ENCODE measurements at regions not wholly inside any gene's neighbourhood (a gene's known extent, or its start where the extent isn't known, plus 50 kb on each side); places are given as distances from the start of the nearest gene placed in this dataset.

DNA sequence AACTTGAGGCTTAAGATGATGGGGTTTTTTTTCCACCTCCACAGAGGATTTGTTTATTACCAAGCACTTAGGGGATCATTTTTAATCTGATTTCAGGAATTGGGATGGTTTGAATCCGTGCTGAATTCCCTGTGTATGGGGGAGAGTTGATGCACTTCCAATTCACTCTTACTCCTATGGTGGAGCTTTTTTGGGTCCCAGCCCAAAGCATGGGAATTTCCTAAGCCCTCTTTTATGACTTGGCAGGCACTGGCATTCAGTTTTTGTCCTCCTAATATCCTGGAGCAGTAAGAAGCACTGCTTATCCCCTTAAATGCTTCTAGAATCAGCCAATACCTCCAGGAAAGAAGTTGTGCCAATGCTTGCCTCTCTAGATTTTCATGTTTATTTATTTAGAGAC lies 78.7 kb downstream of the HYCC1 start:
- Mint-ChIP-seq H3K9me3 (no peaks in the 10 kb centered on the region), H3K27me3 (peaks cover 1% of the 10 kb centered on the region), H3K36me3 (ENCODE audit: low read depth) (peaks cover 8% of the 10 kb centered on the region), H3K27ac (no peak overlapping the region), H3K4me1 (ENCODE audit: low read depth) (no peaks in the 10 kb centered on the region), H3K4me3 (no peak overlapping the region)
- intact Hi-C loops (cut with micrococcal nuclease): no loop called here

DNA sequence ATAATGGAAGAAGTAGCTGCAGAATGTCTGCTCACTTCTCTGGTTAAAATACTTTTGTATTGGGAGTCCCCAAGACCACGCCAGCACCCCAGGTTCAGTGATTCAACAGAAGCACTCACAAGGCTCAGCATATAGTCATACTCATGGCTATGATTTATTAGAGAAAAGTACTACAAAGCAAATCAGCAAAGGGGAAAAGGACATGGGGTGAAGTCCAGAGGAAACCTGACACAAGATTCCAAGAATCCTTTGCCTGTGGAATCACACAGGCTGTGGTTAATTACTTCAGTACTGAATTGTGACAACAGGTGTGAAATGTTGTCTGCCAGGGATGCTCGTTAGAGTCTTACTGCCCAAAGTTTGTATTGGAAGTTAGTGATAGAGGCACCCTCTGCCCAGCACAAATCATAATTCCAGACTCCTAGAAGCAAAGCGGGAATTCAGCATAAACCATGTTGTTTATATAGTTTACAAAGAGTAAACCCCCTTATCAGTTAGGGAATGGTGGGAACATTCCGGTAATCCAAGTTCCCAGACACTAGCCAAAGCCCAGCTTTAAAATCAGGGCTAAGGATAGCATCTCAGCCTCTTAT lies 79.4 kb downstream of the HYCC1 start:
- no peaks in the 10 kb centered on the region for H3K9me3 Mint-ChIP-seq
- peaks cover 6% of the 10 kb centered on the region for H3K36me3 Mint-ChIP-seq (ENCODE audit: low read depth)
- no peak overlapping the region for H3K27ac Mint-ChIP-seq
- intact Hi-C loops (cut with micrococcal nuclease): no loop called here
- no peak overlapping the region for H3K4me3 Mint-ChIP-seq
- no peaks in the 10 kb centered on the region for H3K4me1 Mint-ChIP-seq (ENCODE audit: low read depth)
- peaks cover 1% of the 10 kb centered on the region for H3K27me3 Mint-ChIP-seq

DNA sequence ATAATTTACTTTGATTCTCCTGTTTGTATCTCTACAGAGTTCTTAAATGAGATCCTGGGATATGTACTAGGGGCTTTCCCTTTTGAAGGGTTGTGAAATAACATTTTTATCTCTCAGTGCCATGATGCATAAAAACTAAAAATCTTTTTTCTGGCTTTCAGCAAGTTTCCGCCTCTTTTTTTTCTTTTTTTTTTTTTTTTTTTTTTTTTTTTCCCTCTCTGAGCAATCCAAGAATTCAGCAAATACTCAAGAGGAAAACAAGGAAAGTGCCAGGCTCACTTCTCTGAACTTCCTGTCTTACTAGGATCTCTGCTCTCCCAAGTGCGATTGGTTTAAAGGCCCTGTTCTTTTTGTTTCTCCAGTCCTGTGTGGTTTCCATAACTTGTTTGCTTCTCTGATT lies 79.9 kb downstream of the HYCC1 start:
- Mint-ChIP-seq H3K4me3 (no peak overlapping the region), H3K27ac (no peak overlapping the region), H3K27me3 (peaks cover 1% of the 10 kb centered on the region), H3K4me1 (ENCODE audit: low read depth) (no peaks in the 10 kb centered on the region), H3K36me3 (ENCODE audit: low read depth) (peaks cover 6% of the 10 kb centered on the region), H3K9me3 (no peaks in the 10 kb centered on the region)
- intact Hi-C loops (cut with micrococcal nuclease): no loop called here

DNA sequence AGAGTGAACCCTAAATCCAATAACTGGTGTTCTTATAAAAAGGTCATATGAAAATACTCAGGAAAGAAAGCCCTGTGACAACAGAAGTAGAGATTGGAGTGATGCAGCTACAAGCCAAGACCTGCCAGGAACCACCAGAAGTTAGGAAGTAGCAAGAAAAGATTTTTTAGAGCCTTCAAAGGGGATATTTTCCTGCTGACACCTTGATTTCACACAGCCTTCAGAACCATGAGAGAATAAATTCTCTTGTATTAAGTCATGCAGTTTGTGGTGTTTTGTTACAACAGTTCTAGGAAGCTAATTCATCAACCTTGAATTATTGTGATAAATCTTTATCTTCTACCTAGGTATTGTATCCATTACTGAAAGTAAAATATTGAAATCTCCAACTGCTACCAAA lies 81.0 kb downstream of the HYCC1 start:
- Mint-ChIP-seq H3K36me3 (ENCODE audit: low read depth) (peaks cover 6% of the 10 kb centered on the region), H3K4me1 (ENCODE audit: low read depth) (no peaks in the 10 kb centered on the region), H3K4me3 (no peak overlapping the region), H3K27me3 (peaks cover 1% of the 10 kb centered on the region), H3K27ac (no peak overlapping the region), H3K9me3 (no peaks in the 10 kb centered on the region)
- intact Hi-C loops (cut with micrococcal nuclease): no loop called here

DNA sequence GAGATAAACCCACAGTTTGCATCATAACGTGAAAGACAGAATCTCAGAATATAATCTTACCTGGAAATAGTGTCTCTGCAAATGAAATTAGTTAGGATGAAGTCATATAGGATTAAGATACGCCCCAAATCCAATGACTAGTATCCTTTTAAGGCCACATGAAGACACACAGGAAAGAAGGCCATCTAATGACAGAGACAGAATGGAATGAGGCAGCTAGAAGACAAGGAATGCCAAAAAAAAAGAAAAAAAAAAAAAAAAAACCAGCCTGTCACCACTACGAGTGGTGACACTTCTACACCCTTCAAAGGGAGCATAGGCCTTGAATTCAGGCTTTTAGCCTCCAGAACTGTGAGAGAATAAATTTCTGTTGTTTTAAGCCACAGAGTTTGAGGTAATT lies 82.9 kb downstream of the HYCC1 start:
- H3K27ac Mint-ChIP-seq: no peak overlapping the region
- no peaks in the 10 kb centered on the region for H3K4me1 Mint-ChIP-seq (ENCODE audit: low read depth)
- no peaks in the 10 kb centered on the region for H3K9me3 Mint-ChIP-seq
- intact Hi-C loops (cut with micrococcal nuclease): no loop called here
- H3K36me3 Mint-ChIP-seq (ENCODE audit: low read depth): no peaks in the 10 kb centered on the region
- H3K4me3 Mint-ChIP-seq: no peak overlapping the region
- H3K27me3 Mint-ChIP-seq: peaks cover 1% of the 10 kb centered on the region

DNA sequence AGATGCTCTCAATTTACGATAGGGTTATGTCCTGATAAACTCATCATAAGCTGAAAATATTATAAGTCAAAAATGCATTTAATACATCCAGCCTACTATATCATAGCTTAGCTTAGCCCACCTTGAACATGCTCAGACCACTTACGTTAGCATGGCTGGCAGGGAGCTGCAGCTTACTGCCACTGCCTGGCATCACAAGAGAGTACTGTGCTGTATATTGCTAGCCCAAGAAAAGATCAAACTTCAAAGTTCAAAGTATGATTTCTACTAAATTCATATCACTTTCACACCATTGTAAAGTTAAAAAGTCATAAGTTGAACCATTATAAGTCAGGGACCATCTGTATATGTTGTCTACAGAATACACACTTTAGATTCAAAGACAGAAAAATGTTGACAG lies 91.6 kb downstream of the HYCC1 start:
- H3K4me1 Mint-ChIP-seq (ENCODE audit: low read depth): no peaks in the 10 kb centered on the region

DNA sequence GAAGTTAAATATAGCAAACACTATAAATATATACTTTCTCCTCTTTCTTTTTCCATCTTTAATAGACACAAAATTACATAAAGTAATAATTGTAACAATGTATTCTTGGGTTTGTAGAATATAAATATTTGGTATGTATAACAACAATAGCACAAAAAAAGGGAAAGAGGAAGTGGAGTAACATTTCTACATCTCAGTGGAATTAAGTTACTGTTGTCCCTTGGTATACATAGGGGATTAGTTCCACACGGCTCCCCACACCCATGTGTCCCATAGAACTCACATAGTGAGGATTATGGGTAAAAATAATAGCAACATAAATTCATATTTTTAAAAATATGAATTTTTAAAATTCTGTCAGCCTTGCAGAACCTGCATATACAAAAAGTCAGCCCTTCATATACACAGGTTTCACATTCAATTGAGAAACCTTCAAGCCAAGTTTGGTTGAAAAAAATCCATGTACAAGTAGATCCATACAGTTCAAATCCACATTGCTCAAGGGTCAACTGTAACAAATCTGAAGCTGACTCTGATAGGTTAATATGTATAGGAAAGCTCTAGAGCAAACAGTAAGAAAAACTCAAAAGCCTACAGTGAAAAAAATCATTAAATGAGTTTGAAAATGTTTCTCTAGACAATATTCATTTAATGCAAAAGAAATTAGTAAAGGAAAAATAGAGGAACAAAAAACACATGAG lies 92.4 kb downstream of the HYCC1 start:
- peaks cover 20% of the 10 kb centered on the region for H3K9me3 Mint-ChIP-seq

More for the DNA sequence above, 91.6 kb downstream of the HYCC1 start:
- no peak overlapping the region for H3K27ac Mint-ChIP-seq
- no peak overlapping the region for H3K4me3 Mint-ChIP-seq
- H3K27me3 Mint-ChIP-seq: no peaks in the 10 kb centered on the region
- H3K9me3 Mint-ChIP-seq: peaks cover 20% of the 10 kb centered on the region
- peaks cover 7% of the 10 kb centered on the region for H3K36me3 Mint-ChIP-seq (ENCODE audit: low read depth)
- intact Hi-C loops (cut with micrococcal nuclease): no loop called here

DNA sequence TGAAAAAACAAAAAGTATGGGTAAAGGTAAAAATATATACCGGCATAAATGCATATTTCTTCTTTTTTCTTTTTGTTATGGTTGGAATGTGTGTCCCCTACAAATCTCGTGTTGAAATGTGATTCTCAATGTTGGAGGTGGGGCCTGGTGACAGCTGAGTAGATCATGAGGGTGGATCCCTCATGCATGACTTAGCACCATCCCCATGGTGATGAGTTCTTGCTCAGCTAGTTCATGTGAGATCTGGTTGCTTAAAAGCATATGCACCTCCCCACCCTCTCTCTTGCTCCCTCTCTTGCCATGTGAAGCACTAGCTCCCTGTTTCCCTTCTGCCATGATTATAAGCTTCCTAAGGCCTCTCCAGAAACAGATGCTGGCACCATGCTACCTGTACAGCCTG lies 93.3 kb downstream of the HYCC1 start:
- H3K9me3 Mint-ChIP-seq: peaks cover 19% of the 10 kb centered on the region
- peaks cover 7% of the 10 kb centered on the region for H3K36me3 Mint-ChIP-seq (ENCODE audit: low read depth)
- no peak overlapping the region for H3K27ac Mint-ChIP-seq
- H3K27me3 Mint-ChIP-seq: no peaks in the 10 kb centered on the region
- no peak overlapping the region for H3K4me3 Mint-ChIP-seq
- H3K4me1 Mint-ChIP-seq (ENCODE audit: low read depth): no peaks in the 10 kb centered on the region
- intact Hi-C loops (cut with micrococcal nuclease): no loop called here

More for the DNA sequence above, 92.4 kb downstream of the HYCC1 start:
- Mint-ChIP-seq H3K27ac (no peak overlapping the region), H3K27me3 (no peaks in the 10 kb centered on the region), H3K36me3 (ENCODE audit: low read depth) (peaks cover 7% of the 10 kb centered on the region), H3K4me3 (no peak overlapping the region), H3K4me1 (ENCODE audit: low read depth) (no peaks in the 10 kb centered on the region)
- intact Hi-C loops (cut with micrococcal nuclease): no loop called here

DNA sequence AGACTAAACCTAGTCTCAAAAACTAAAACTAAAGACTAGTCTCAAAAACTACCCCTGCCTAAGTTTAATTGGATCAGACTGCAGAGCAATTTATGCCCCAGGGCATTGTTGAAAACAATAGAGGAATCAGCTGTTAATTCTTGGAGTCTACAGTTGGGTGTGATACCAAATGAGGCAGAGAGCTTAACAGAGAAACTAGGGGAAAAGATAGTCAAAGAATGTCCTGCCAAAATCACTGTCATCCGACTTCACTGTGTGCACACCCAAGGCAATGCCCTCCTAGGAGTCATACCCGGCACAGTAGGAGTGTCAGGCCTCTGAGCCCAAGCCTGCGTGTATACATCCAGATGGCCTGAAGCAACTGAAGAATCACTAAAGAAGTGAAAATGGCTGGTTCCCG lies 90.5 kb upstream of the TOMM7 start:
- no peak overlapping the region for H3K27ac Mint-ChIP-seq
- no peaks in the 10 kb centered on the region for H3K27me3 Mint-ChIP-seq
- H3K36me3 Mint-ChIP-seq (ENCODE audit: low read depth): peaks cover 7% of the 10 kb centered on the region
- H3K9me3 Mint-ChIP-seq: no peaks in the 10 kb centered on the region
- intact Hi-C loops (cut with micrococcal nuclease): no loop called here
- H3K4me3 Mint-ChIP-seq: no peak overlapping the region
- no peaks in the 10 kb centered on the region for H3K4me1 Mint-ChIP-seq (ENCODE audit: low read depth)

DNA sequence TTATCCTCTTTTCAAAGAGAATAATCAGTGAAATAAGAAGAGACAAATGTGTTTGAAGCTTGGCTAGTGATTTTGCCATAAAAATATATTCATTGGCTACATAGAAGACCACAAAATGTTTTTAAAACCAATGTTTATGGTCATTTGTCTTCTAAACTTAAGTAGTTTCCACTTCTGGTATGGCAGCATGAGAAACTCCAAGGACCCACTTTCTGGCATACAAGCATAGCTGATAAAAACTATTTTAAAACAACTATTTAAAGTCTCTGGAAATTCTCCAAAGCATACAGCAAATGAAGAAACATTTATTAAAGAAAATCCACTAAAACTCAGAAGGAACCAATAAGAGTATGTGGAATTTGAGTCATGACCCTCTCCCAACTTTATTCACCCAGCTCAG lies 89.2 kb upstream of the TOMM7 start:
- no peaks in the 10 kb centered on the region for H3K9me3 Mint-ChIP-seq
- intact Hi-C loops (cut with micrococcal nuclease): no loop called here

DNA sequence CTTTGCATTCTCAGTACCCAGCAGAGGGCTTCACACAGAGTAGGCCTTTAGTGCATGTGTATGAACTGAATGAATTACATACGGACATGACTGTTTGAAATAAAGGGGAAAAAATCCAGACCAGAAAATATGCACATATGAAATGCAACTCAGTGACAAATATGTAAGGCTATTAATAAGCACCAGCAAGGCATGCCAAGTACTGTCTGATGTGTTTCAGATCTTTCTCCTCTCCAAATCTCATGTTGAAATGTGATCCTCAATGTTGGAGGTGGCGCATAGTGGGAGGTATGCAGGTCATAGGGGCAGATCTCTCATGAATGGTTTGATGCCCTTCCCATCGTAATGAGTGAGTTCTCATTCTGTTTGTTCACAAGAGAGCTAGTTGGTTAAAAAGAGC lies 87.3 kb upstream of the TOMM7 start:
- Mint-ChIP-seq H3K4me1 (ENCODE audit: low read depth) (no peaks in the 10 kb centered on the region), H3K36me3 (ENCODE audit: low read depth) (peaks cover 7% of the 10 kb centered on the region), H3K4me3 (no peak overlapping the region), H3K27ac (no peak overlapping the region), H3K9me3 (peaks cover 3% of the 10 kb centered on the region), H3K27me3 (no peaks in the 10 kb centered on the region)
- intact Hi-C loops (cut with micrococcal nuclease): no loop called here

More for the DNA sequence above, 89.2 kb upstream of the TOMM7 start:
- H3K4me3 Mint-ChIP-seq: no peak overlapping the region
- no peak overlapping the region for H3K27ac Mint-ChIP-seq
- H3K4me1 Mint-ChIP-seq (ENCODE audit: low read depth): no peaks in the 10 kb centered on the region
- no peaks in the 10 kb centered on the region for H3K27me3 Mint-ChIP-seq
- H3K36me3 Mint-ChIP-seq (ENCODE audit: low read depth): peaks cover 7% of the 10 kb centered on the region

DNA sequence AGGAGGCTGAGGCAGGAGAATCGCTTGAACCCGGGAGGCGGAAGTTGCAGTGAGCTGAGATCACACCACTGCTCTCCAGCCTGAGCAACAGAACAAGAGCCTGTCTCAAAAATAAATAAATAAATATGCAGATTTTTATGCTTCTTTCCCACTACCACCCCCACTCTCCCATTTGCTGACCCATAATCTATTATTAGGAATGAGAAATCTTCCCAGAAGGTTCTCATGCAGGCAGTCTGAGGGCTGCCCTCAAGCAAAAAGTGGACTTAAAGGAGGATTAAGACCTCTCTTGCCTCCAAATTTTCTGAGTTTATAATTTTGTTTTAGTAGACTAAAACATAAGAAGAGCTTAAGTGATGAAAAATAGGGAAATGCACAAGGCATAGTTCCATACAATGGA lies 85.2 kb upstream of the TOMM7 start:
- Mint-ChIP-seq H3K4me1 (ENCODE audit: low read depth) (no peaks in the 10 kb centered on the region), H3K36me3 (ENCODE audit: low read depth) (no peaks in the 10 kb centered on the region), H3K27me3 (no peaks in the 10 kb centered on the region), H3K27ac (no peak overlapping the region), H3K9me3 (peaks cover 9% of the 10 kb centered on the region), H3K4me3 (no peak overlapping the region)
- intact Hi-C loops (cut with micrococcal nuclease): no loop called here

DNA sequence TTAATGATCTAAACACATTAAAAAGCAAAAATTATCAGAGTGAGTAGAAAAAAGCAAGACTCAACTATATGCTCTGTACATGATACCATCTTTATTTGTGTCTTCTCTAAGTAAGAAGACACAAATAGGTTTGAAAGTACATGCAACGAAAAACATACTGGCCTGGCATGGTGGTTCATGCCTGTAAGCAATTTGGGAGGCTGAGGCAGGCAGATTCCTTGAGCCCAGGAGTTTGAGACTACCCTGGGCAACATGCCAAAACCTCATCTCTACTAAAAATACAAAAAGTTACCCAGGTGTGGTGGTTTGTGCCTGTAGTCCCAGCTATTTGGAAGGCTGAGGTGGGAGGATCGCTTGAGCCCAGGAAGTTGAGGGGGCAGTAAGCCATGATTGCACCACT lies 78.1 kb upstream of the TOMM7 start:
- Mint-ChIP-seq H3K36me3 (ENCODE audit: low read depth) (no peaks in the 10 kb centered on the region), H3K27ac (no peak overlapping the region), H3K9me3 (peaks cover 9% of the 10 kb centered on the region), H3K4me3 (no peak overlapping the region), H3K27me3 (no peaks in the 10 kb centered on the region), H3K4me1 (ENCODE audit: low read depth) (no peaks in the 10 kb centered on the region)
- intact Hi-C loops (cut with micrococcal nuclease): no loop called here

DNA sequence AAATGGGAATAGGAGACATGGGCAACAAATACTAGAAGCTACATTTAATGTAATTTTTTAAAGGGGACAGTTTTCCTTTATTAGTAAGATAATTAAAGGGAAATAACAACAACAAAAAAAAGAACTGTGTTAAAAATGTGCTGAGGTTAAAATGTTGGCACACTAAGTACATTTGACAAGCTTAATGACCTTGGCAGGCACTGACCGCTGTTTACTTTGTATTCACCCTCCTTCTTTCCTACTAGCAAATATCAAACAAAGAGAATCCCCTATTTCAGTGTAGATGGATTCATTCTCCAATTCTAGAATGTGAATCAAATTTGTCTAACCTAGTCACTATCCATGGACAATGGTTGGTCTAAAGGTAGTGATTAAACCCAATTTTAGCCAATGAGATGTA lies 77.5 kb upstream of the TOMM7 start:
- H3K27ac Mint-ChIP-seq: no peak overlapping the region
- H3K4me1 Mint-ChIP-seq (ENCODE audit: low read depth): no peaks in the 10 kb centered on the region
- intact Hi-C loops (cut with micrococcal nuclease): no loop called here
- no peak overlapping the region for H3K4me3 Mint-ChIP-seq
- H3K27me3 Mint-ChIP-seq: no peaks in the 10 kb centered on the region
- no peaks in the 10 kb centered on the region for H3K36me3 Mint-ChIP-seq (ENCODE audit: low read depth)
- peaks cover 7% of the 10 kb centered on the region for H3K9me3 Mint-ChIP-seq

DNA sequence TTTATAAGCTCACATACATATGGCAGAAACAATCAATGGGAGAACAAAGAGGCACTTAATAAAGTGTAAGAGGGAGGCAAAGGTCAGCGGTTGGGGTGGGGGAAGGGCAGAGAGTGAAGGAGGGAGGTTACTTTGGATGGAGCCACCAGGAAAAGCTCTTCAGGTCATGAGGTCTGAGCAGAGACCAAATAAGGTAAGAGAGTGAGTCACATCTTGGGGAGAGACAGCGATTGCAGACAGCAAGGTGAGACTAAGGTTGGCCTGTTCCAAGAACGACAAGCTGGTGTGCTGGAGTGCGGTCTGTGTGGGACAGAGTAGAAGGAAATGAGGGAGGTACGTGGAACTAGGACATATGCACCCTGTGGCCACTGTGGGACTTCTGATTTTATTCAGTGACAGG lies 74.3 kb upstream of the TOMM7 start:
- intact Hi-C loops (cut with micrococcal nuclease): no loop called here
- no peaks in the 10 kb centered on the region for H3K36me3 Mint-ChIP-seq (ENCODE audit: low read depth)
- no peak overlapping the region for H3K27ac Mint-ChIP-seq
- no peak overlapping the region for H3K4me3 Mint-ChIP-seq
- no peaks in the 10 kb centered on the region for H3K4me1 Mint-ChIP-seq (ENCODE audit: low read depth)
- H3K27me3 Mint-ChIP-seq: peaks cover 5% of the 10 kb centered on the region
- no peaks in the 10 kb centered on the region for H3K9me3 Mint-ChIP-seq
